NB4 (cell line): ENCODE measurements at regions not wholly inside any gene's neighbourhood (a gene's known extent, or its start where the extent isn't known, plus 50 kb on each side); places are given as distances from the start of the nearest gene placed in this dataset.

ENCODE experiments used
- CTCF ChIP-seq: IDR thresholded peaks from one replicate; pipeline ENCODE4 v1.5.1; 2012; ENCODE audit warnings: low read depth, low read length
- MAX ChIP-seq: IDR thresholded peaks from 2 replicates; pipeline ENCODE4 v1.6.1; 2011; ENCODE audit warnings: low read depth, low read length

- TF ChIP-seq MAX (no peak), CTCF (no peak)
These were observed 396.2 kb downstream of the REEP3 start for GRCh38 chr10:63917363-63917762.
